ENCODE measurements at regions not wholly inside any gene's neighbourhood (a gene's known extent, or its start where the extent isn't known, plus 50 kb on each side); places are given as distances from the start of the nearest gene placed in this dataset.

DNA sequence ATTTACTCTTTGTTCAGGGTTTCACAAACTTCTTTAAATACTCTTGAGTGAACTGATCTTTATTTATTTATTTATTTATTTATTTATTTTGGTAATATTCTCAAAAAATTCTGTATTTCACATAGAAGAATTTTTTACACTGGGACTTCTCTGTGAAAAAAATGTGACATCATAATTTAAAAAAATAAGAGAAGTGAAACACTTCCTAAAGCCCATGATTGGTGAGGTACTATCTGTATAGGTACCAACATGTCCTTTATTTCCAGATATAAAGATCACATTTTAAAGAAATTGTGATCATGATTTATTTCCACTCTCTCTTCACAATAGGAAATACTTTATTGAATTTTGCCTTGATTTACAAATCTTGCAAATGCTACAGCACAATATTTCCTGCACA, 497.1 kb downstream of the FAT4 start:
- DNase-seq (no peak), ATAC-seq (ENCODE audit: poor library complexity) (no peak)
- intact Hi-C loops (cut with DNase I) = no loop called here

DNA sequence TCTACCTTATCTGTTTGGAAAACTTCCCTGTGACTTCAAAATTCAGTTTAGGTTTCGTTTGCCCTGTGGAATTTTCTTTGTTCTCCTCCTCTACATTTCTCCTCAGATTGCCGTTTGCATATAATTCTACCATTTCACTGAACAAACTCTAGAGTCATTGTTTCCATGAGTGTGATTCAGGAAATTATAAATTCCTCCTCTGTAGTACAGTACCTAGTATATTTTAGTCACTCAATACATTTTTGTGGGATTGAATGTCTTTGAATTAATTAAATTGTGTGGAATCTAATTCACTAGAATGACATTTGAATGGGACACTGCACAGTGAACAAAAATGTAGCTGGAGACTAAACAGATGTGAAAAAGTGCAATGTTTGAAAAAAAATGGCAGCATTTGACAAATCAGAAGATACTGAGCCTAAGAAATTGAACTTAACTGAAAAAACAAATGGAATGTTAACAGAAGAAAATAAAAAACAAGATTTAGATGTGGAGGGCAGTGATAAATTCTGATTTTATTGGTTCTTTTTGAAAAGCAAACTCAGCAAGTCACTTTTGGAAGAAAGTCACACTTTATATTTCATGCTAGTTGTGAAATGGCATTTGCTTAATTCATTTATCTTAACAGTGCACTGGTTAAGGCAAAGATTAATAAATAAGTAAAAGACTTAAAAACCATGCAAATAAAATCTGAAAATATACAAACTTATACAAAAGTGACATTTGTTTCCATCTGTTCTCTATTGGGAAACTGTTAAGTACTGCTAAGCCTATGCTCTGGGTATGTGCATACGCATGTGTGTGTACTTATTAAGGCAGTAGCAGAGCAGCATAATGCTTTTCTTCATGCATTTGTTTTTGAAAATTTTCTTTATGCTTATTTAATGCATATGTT, 512.3 kb downstream of the FAT4 start:
- intact Hi-C loops (cut with DNase I) = no loop called here

DNA sequence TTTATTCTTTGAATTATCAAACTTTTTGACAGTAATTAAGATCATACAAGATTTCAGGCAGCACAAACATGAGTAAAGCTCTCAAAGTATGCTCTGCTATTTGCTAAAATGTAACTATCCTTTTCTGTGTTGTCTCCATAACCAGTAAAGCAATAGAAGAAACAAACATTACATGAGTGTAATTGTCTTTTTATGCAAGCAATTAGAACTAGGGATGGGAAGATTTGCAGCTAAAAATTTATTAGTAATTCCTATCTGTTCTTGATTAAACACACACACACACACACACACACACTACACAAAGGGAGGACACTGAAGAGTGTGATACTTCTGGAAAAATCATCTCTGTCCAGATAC, 512.9 kb downstream of the FAT4 start:
- intact Hi-C loops (cut with DNase I) = no loop called here
- ATAC-seq (ENCODE audit: poor library complexity) = no peak
- no peak for DNase-seq

More for the DNA sequence above, 512.3 kb downstream of the FAT4 start:
- ATAC-seq (ENCODE audit: poor library complexity) (no peak), DNase-seq (no peak)

DNA sequence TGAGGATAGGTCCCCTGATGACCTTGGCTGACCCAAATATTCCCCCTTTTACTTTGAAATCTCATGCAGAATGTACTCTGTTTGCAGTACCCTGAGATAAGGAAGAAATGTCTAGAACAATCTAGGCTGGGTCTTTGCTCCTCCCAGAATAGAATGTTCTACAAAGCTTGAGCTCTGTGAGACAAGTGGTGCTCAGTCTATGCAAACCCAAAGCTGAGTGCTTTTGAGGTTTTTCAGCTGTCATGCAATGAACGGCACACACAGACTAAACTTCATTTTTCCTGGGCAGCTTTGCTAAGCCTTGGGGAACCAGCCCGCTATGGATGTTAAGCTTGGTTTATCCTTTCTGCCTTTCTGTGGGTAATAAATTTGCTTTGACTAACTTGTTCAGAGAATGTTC, 513.6 kb downstream of the FAT4 start:
- intact Hi-C loops (cut with DNase I) = no loop called here
- no peak for DNase-seq

DNA sequence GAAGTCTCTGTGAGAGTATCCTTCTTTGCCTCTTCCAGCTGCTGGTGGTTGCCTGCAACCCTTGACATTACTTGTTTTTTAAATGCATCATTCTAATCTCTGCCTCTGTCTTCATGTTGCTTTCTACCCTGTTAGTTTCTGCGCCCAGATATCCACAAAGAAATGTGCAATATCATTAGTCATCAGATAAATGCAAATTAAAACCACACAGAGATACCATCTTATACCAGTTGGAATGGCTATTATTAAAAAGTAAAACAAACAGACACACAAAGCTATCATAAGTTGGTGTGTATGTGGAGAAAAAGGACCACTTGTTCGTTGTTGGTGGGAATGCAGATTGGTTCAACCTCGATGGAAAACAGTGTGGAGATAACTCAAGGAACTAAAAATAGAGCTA, 517.4 kb downstream of the FAT4 start:
- no peak for ATAC-seq (ENCODE audit: poor library complexity)
- DNase-seq = no peak
- intact Hi-C loops (cut with DNase I) = no loop called here

More for the DNA sequence above, 513.6 kb downstream of the FAT4 start:
- no peak for ATAC-seq (ENCODE audit: poor library complexity)

DNA sequence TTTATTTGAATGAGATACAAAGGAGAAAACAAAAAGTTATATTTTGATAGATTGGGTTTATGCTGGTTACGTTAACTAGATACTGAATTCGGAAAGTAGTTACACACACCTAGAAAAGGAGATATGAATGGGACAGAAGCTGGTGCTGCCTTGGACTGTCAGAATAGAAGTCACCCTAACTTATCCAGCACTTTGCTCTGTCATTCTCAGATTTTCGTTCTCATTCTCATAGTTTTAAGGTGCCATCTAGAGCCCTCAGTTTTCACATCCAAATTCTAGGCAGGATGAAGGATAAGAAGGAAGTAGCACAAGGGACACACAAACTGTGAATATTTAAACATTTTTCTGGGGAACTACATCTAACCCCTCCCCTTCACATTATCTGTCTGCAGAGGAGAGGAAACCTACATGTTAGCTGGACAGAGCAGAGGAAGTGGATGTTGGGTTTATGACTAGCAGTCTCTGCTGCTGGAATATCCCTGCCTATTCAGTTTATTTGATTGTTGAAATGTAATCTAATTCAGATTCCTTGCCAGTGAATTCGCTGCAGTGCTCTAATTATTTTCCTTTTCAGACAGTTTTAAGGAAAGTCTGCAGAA, 521.9 kb downstream of the FAT4 start:
- no peak for DNase-seq
- no peak for ATAC-seq (ENCODE audit: poor library complexity)
- intact Hi-C loops (cut with DNase I) = no loop called here

DNA sequence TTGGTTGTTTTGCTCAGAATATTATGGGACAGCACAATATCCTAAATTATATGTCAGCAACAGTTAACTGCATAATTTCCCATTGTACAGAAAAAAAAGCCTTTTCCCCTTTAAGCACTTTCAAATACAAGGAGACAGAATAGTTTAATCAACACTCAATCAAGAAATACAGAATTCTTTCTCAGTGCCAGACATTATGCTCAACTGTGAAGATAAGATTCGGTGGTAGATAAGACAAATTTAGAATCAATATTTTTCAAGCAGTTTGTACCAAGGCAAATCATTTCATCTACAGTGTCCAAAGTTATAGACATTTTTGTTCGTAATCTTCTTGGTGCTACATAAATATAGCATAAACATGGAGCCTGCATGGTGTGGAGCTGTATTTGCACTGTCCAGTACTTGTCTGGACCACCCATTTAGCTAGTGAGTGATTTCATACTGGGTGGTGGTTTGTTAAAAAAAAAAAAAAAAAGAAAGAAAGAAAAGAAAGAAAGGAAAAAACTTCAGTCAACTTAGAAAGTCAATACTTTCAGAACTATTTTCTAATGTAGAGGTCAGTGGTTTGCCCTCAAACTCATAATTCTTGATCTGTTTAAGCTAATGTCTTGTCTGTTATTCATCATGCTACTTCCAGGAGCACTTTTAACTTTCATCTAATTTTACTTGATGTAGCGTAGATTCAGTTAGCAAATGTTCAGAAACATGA, 522.9 kb downstream of the FAT4 start:
- intact Hi-C loops (cut with DNase I) = no loop called here
- DNase-seq (no peak), ATAC-seq (ENCODE audit: poor library complexity) (no peak)

DNA sequence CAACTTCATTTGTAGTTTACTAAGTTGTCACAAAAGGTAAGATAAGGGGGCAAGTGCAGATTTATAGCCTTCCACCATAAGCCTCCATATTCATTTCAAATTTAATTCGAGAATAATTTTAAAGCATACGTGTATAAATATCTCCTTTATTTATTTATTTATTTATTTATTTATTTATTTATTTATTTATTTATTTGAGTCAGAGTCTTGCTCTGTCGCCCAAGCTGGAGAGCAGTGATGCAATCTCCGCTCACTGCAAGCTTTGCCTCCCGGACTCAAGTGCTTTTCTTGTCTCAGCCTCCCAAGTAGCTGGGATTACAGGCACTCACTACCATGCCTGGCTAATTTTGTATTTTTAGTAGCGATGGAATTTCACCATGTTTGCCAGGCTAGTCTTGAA, 523.4 kb downstream of the FAT4 start:
- intact Hi-C loops (cut with DNase I) = no loop called here
- ATAC-seq (ENCODE audit: poor library complexity) (no peak), DNase-seq (no peak)

DNA sequence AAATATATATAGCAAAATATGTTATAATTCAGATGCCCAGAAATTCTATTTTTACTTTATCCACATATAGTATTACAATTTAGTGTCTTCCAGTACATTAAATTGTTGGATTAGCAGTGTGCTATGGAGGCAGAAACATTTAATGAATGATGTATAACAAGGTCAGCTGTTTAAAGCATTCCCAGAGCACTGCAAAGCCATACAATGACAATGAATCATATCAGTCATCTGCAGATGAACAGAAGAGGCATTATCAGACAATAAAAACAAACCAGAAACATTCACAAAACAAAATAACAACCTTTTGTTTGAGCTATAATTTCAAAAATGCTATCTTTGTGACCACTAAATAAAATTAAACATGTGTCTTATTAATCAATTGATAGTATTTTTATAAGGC, 524.2 kb downstream of the FAT4 start:
- ATAC-seq (ENCODE audit: poor library complexity) = no peak
- no peak for DNase-seq
- intact Hi-C loops (cut with DNase I) = no loop called here

DNA sequence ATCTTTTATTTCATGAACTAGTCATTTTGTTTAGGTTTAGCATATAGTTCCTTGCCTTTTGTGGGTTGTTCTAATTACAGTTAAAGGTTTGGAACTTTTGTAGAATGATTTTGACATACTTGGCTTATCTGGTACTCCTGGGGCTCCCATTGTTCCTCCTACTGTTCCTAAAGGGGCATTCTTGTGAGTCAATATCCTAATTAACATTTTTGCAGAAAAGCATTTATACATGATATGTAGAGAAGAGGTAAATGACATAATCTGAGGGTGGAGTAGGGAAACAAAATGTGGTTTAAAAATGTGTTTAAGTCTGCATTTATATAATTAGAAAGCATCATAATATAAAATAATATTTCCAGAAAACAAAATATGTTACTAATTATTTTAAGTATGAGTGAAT, 529.2 kb downstream of the FAT4 start:
- ATAC-seq (ENCODE audit: poor library complexity) (no peak), DNase-seq (no peak)
- intact Hi-C loops (cut with DNase I) = no loop called here

DNA sequence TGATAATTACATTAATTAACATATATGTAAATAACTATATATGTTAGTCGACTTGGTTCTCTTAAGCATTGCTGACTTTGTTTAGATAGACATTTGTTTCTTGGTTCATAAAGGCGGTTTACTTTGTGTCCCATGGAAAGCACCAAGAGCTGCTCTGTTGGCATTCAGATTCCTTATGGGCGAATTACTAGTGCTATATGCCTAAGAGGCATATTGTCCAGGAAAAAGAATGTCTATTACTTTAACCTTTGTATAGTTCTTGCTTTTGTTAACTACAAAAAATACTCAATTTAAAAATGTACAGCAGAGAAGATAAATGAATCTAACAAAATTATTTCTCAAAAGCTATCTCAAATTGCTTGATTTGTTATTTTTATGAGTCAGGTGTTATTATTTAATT, 532.8 kb downstream of the FAT4 start:
- DNase-seq (no peak), ATAC-seq (ENCODE audit: poor library complexity) (no peak)
- intact Hi-C loops (cut with DNase I) = no loop called here

DNA sequence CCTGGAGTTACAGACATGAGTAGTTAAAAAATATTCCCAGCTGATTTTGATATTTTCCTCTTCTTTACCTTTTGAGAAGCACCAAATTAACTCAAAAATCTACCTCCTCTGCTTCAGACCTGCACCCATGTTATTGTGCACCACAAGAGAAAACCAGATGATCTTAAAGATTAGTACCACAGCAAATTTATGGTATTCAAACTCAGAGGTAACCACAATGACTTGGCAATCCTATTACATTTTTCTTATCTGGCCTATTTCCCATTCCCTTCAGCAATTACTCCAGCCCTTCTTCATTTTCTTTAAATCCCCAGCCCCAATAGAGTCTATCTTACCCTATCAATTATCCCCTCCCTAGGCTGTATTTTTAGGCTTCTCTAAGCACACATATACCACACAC, 535.1 kb downstream of the FAT4 start:
- ATAC-seq (ENCODE audit: poor library complexity) = no peak
- intact Hi-C loops (cut with DNase I) = no loop called here
- no peak for DNase-seq

DNA sequence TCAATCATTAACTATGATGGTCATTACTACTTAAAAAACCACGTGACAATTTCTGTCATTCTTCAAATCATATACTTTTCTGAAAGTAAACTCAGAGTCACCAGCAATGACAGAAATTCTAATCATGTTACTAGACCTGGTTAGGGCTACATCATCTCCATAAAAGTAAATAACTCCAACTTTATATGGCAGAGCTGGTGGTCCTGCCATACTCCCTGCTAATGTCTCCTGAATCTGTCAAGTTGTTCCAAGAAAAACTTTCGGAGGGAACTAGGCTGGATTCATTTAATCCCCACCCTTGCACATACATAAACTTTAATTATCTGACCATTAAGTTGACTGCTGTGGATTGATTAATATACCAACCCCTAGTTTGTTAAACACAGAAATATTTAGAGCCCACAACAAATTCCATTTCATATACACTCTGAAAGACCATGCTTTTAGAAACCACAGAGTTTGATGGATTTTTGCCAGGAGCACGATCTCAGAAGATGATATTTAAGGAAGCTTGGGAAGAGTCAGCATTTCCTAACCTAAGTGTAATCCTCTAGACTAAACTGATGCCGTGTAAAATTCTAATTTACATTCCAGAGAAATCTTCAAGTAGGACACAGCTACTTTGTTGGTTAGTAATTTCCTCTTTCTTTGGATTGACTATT, 577.0 kb downstream of the FAT4 start:
- no peak for ATAC-seq (ENCODE audit: poor library complexity)
- intact Hi-C loops (cut with DNase I) = no loop called here
- no peak for DNase-seq

DNA sequence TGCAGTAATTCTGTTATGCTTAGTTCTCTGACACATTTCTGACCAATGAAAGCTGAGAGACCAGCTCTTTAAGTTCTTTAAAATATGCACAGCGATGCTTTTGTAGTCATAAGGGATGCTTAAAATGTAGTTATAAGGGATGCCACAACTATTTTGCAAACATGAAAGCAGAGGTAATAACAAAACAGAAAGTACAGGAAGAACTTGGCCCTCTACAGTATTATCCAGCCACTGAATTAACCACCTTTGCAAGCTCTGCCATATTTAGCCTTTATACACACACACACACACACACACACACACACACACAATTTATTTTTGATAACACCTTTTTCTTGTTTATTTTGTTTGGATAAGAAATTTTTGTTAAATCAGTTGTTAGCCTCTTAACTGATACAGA, 590.0 kb downstream of the FAT4 start:
- ATAC-seq (ENCODE audit: poor library complexity) = no peak
- DNase-seq = no peak
- intact Hi-C loops (cut with DNase I) = no loop called here

DNA sequence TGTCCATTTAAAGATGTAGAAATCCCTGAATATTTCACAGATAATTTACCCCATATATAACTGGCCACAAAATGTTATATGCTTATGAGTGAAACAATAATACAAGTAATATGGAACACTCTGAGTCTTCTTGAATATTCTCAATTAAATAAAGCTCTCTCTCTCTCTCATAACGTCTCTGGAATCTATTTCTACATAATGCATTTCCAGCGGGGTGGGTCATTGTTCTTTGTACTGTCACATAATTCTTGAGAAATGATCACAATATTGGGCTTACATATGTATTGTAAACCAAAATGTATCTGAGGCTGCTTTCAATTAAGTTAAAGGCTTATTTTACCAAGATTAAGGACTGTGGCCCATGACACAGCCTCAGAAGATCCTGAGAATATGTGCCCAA, 596.3 kb downstream of the FAT4 start:
- ATAC-seq (ENCODE audit: poor library complexity) (no peak), DNase-seq (no peak)
- intact Hi-C loops (cut with DNase I) = no loop called here

DNA sequence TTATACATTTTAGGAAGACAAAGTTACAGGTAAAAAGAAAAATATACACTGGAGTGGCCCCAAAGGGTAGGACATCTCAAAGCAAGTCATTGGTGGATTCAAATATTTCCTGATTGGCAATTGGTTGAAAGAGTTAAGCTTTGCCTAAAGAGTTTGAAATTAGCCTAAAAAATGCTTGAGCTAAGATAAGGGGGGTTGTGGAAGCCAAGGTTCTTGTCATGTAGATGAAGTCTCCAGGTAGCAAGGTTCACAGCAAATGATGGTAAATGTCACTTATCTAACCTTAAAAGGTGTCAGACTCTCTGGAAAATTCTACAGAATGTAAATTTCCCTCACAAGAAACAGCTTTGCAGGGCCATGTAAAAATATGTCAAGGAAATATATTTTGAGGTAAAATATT, 596.7 kb downstream of the FAT4 start:
- ATAC-seq (ENCODE audit: poor library complexity) = no peak
- intact Hi-C loops (cut with DNase I) = no loop called here
- no peak for DNase-seq

DNA sequence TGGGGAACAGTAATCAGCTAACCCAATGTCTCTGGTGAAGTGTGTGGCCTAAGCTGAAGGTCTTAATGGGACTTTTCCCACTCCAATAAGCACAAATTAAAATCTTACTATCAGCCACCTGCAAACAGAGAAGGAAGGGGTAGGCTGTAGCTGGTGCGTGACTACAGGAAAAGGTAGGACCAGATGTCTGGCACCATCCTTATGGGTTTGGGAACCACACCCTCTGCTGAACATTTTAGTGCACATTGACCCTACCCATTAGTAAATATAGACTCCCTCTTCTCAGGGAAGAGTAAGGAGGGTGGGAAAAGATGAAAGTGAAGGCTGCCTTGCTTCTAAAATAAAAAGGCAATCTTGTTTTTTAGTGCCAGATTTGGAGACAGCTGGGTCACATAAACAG, 602.8 kb downstream of the FAT4 start:
- intact Hi-C loops (cut with DNase I) = no loop called here
- no peak for ATAC-seq (ENCODE audit: poor library complexity)
- no peak for DNase-seq

DNA sequence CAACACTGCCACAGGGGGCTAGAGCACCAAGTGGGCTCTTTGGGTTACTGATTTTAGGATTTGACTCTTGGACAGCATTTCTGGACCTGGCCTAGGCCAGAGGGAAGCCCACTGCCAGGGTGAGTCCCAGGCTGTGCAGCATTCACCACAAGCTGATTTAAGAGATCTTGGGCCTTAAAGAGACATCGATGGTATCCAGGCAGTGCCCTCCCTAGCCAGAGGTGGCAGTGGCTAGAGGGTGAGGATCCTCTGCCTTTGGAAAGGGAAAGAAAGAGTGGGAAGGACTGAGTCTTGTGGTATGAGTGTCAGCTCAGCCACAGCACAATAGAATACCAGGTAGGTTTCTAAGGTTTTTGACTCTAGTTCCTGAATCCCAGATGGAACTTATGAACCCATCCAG, 613.9 kb downstream of the FAT4 start:
- no peak for DNase-seq
- intact Hi-C loops (cut with DNase I) = no loop called here
- no peak for ATAC-seq (ENCODE audit: poor library complexity)

DNA sequence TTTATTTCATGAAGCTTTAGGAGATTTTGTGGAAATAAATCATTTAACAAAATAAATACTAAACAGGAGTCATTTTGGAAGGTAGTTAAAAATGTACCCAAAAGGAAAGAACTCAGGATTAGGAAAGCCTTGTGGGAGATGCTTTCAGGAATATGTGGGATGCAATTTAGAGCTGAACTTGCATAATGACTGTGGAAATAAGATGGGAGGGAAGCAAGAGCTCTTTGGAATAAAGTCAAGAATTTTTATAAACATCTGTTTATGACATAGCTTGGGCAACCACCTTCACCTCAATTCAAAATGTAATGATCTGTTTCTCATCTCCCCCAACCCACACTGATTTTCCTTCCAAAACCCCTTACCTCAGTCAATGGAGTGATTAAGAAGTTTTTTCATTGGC, 623.8 kb downstream of the FAT4 start:
- ATAC-seq (ENCODE audit: poor library complexity) = no peak
- intact Hi-C loops (cut with DNase I) = no loop called here
- DNase-seq = no peak

DNA sequence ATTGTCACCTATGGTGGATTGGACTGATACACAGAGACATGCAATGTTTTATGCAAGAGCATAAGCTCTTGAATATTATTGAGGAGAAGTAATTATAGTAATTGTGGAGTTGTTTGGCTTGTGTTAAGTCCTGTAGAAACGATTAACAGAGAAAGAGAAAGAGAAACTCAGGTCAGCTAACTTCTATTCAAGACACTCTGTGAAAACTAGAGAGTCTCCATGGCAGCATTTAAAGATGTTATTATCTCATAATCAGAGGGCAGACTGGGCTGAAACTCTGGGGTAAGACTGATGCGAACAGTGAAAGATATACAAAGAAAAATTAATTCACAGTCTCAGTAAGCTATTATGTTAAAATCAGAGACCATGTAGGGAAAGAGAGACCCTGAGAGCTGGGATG, 625.7 kb downstream of the FAT4 start:
- intact Hi-C loops (cut with DNase I) = no loop called here
- ATAC-seq (ENCODE audit: poor library complexity) (no peak), DNase-seq (no peak)

Data from Right ventricle myocardium superior (tissue), 1 donor.